GM23338 (cell line): ENCODE measurements at regions not wholly inside any gene's neighbourhood (a gene's known extent, or its start where the extent isn't known, plus 50 kb on each side); places are given as distances from the start of the nearest gene placed in this dataset.

Experiments
- ATAC-seq: fragments of 200-7000 bp; cut with Tn5 transposase; 3 replicates; pipeline ENCODE4 v1.9.1; 2020
- DNase-seq: peaks from one replicate; pipeline ENCODE4 v3.0.0-alpha.2; 2015; ENCODE audit warnings: low spot score
- H2AFZ ChIP-seq: fragments of 200-600 bp; sonication (generic); 2 replicates; pipeline ENCODE4 v1.8.0; 2016; ENCODE audit warnings: antibody characterized with exemption, mild to moderate bottlenecking, moderate library complexity
- H3F3A ChIP-seq: fragments of 200-600 bp; sonication (generic); replicated peaks from 2 replicates; pipeline ENCODE4 v1.8.0; 2017; ENCODE audit warnings: antibody characterized with exemption, mixed run types, low read depth
- H3K27ac ChIP-seq: fragments of 200-600 bp; sonication (generic); 2 replicates; pipeline ENCODE4 v1.6.1; 2016; ENCODE audit warnings: low read depth
- H3K27me3 ChIP-seq: fragments of 200-600 bp; sonication (generic); 2 replicates; pipeline ENCODE4 v1.8.0; 2016; ENCODE audit warnings: mild to moderate bottlenecking, mixed run types, moderate library complexity; ENCODE audit not compliant: insufficient read depth
- H3K36me3 ChIP-seq: fragments of 200-600 bp; sonication (generic); 2 replicates; pipeline ENCODE4 v1.8.0; 2016; ENCODE audit warnings: mild to moderate bottlenecking; ENCODE audit not compliant: insufficient read depth
- H3K4me1 ChIP-seq: fragments of 200-600 bp; sonication (generic); 2 replicates; pipeline ENCODE4 v1.8.0; 2016; ENCODE audit warnings: mild to moderate bottlenecking, moderate library complexity; ENCODE audit not compliant: insufficient read depth
- H3K4me2 ChIP-seq: fragments of 200-600 bp; sonication (generic); 2 replicates; pipeline ENCODE4 v1.7.1; 2017; ENCODE audit warnings: mixed run types
- H3K4me3 ChIP-seq: fragments of 200-600 bp; sonication (generic); 2 replicates; pipeline ENCODE4 v1.6.1; 2016; ENCODE audit warnings: mixed run types
- H3K79me2 ChIP-seq: fragments of 200-600 bp; sonication (generic); replicated peaks from 2 replicates; pipeline ENCODE4 v1.8.0; 2017; ENCODE audit warnings: mild to moderate bottlenecking; ENCODE audit not compliant: insufficient read depth
- H3K9me2 ChIP-seq: fragments of 200-600 bp; sonication (generic); 2 replicates; pipeline ENCODE4 v1.8.0; 2017; ENCODE audit not compliant: insufficient read depth
- H4K20me1 ChIP-seq: fragments of 200-600 bp; sonication (generic); replicated peaks from 2 replicates; pipeline ENCODE4 v1.8.0; 2017; ENCODE audit warnings: mild to moderate bottlenecking; ENCODE audit not compliant: insufficient read depth
- H3K27ac Mint-ChIP-seq: 2 replicates; pipeline ENCODE4 v1.8.0; 2020; ENCODE audit warnings: inconsistent platforms, mild to moderate bottlenecking, moderate library complexity, mixed read lengths
- H3K27me3 Mint-ChIP-seq: 3 replicates; pipeline ENCODE4 v1.8.0; 2022; ENCODE audit warnings: low read depth, mild to moderate bottlenecking, moderate library complexity, mixed read lengths, inconsistent platforms; ENCODE audit not compliant: insufficient read depth, poor library complexity
- H3K36me3 Mint-ChIP-seq: 3 replicates; pipeline ENCODE4 v1.8.0; 2021; ENCODE audit warnings: low read depth, mild to moderate bottlenecking, inconsistent platforms, moderate library complexity, mixed read lengths
- H3K4me1 Mint-ChIP-seq: 3 replicates; pipeline ENCODE4 v1.8.0; 2020; ENCODE audit warnings: mild to moderate bottlenecking, inconsistent platforms, mixed read lengths
- H3K4me3 Mint-ChIP-seq: 3 replicates; pipeline ENCODE4 v1.8.0; 2021; ENCODE audit warnings: moderate library complexity, mild to moderate bottlenecking, inconsistent platforms, mixed read lengths
- H3K9me3 Mint-ChIP-seq: 3 replicates; pipeline ENCODE4 v1.8.0; 2020; ENCODE audit warnings: moderate library complexity, mild to moderate bottlenecking, inconsistent platforms, mixed read lengths
- CREB1 ChIP-seq: fragments of 250-450 bp; sonication (Bioruptor Pico); IDR thresholded peaks from 2 replicates; pipeline ENCODE4 v1.5.0; 2020; ENCODE audit warnings: low read depth, mild to moderate bottlenecking, moderate library complexity
- EZH2 ChIP-seq: fragments of 200-600 bp; sonication (generic); IDR thresholded peaks from one replicate; pipeline ENCODE4 v1.8.0; 2017; ENCODE audit warnings: antibody characterized with exemption, mild to moderate bottlenecking, low read depth; ENCODE audit not compliant: unreplicated experiment
- EZH2phosphoT487 ChIP-seq: fragments of 200-600 bp; sonication (generic); IDR thresholded peaks from one replicate; pipeline ENCODE4 v1.8.1; 2018; ENCODE audit warnings: antibody characterized with exemption; ENCODE audit not compliant: unreplicated experiment
- NANOG ChIP-seq: IDR thresholded peaks from 2 replicates; pipeline ENCODE4 v1.6.1; 2016; ENCODE audit warnings: antibody characterized with exemption, borderline replicate concordance
- POLR2AphosphoS5 ChIP-seq: IDR thresholded peaks from 2 replicates; pipeline ENCODE4 v1.6.1; 2016; ENCODE audit warnings: antibody characterized with exemption, low read depth
- REST ChIP-seq: IDR thresholded peaks from one replicate; pipeline ENCODE4 v1.6.1; 2018; ENCODE audit warnings: antibody characterized with exemption; ENCODE audit not compliant: unreplicated experiment
- STAT1 ChIP-seq: IDR thresholded peaks from one replicate; pipeline ENCODE4 v1.6.1; 2016; ENCODE audit warnings: antibody characterized with exemption; ENCODE audit not compliant: unreplicated experiment
- ZNF114 ChIP-seq: fragments of 250-450 bp; sonication (Bioruptor Pico); IDR thresholded peaks from 2 replicates; pipeline ENCODE4 v1.5.0; 2020; ENCODE audit warnings: mild to moderate bottlenecking, moderate library complexity
- ZNF331 ChIP-seq: fragments of 250-450 bp; sonication (Bioruptor Pico); IDR thresholded peaks from 2 replicates; pipeline ENCODE4 v1.5.0; 2020; ENCODE audit warnings: low read depth, mild to moderate bottlenecking, moderate library complexity
- ZNF462 ChIP-seq: fragments of 250-450 bp; sonication (Bioruptor Pico); IDR thresholded peaks from 2 replicates; pipeline ENCODE4 v1.5.0; 2020; ENCODE audit warnings: mild to moderate bottlenecking, moderate library complexity
- TF ChIP-seq, protein P1 (sequence below): IDR thresholded peaks from 2 replicates; pipeline ENCODE4 v1.6.1; 2016; ENCODE audit warnings: antibody characterized with exemption

GRCh38 chr18:77339623-77340022 is 90.0 kb downstream of the GALR1 start:
- H2AFZ ChIP-seq, result no peak overlapping the region
- no peak; the same call in 1 of the 3 replicates for ATAC-seq
- peaks cover 15% of the 10 kb centered on the region for H3K4me1 ChIP-seq

DNA sequence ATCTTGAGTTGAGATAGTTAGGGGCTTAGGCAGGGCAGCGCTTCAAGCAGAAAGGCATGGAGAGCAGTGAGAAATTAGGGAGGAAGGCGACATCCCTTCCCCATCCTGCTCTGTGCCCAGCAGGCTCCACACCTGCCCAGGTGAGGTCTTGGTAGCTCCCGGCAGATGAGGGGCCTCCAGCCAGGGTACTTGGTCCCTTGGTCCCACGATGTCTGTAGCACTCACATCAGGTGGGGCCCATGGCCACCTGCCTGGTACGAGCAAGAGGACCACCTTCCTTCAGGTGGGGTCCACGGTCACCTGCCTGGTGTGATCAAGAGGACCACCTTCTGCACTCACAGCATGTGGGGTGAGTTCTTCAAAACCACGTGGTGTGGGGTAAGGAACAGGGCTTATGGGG is 91.2 kb downstream of the GALR1 start:
- TF ChIP-seq, protein P1, sequence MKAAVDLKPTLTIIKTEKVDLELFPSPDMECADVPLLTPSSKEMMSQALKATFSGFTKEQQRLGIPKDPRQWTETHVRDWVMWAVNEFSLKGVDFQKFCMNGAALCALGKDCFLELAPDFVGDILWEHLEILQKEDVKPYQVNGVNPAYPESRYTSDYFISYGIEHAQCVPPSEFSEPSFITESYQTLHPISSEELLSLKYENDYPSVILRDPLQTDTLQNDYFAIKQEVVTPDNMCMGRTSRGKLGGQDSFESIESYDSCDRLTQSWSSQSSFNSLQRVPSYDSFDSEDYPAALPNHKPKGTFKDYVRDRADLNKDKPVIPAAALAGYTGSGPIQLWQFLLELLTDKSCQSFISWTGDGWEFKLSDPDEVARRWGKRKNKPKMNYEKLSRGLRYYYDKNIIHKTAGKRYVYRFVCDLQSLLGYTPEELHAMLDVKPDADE, result no peak
- no peak for TF ChIP-seq STAT1
- TF ChIP-seq NANOG, result no peak
- no peak for TF ChIP-seq REST
- TF ChIP-seq POLR2AphosphoS5, result no peak
- TF ChIP-seq ZNF462 (CRISPR knock-in tag), result no peak
- TF ChIP-seq CREB1 (CRISPR knock-in tag), result no peak
- TF ChIP-seq EZH2phosphoT487, result no peak
- no peak for TF ChIP-seq ZNF331 (CRISPR knock-in tag)
- H3K9me3 Mint-ChIP-seq, result peaks cover 5% of the 10 kb centered on the region; the same call in 2 of the 3 replicates
- H3K27me3 ChIP-seq, result no peaks in the 10 kb centered on the region

More at GRCh38 chr18:77339623-77340022, 90.0 kb downstream of the GALR1 start:
- no peak overlapping the region for H3K4me3 ChIP-seq
- no peak for TF ChIP-seq POLR2AphosphoS5
- TF ChIP-seq ZNF114 (CRISPR knock-in tag), result no peak
- TF ChIP-seq ZNF331 (CRISPR knock-in tag), result no peak
- TF ChIP-seq EZH2, result no peak
- no peak overlapping the region for H3K27ac Mint-ChIP-seq
- peaks cover 3% of the 10 kb centered on the region; the same call in 1 of the 3 replicates for H3K36me3 Mint-ChIP-seq
- no peak overlapping the region for H3K4me2 ChIP-seq
- no peak for DNase-seq
- H3K4me3 Mint-ChIP-seq, result no peak overlapping the region
- no peaks in the 10 kb centered on the region for H3F3A ChIP-seq
- peaks cover 11% of the 10 kb centered on the region; the same call in 2 of the 3 replicates for H3K9me3 Mint-ChIP-seq
- H3K9me2 ChIP-seq, result no peaks in the 10 kb centered on the region
- peaks cover 11% of the 10 kb centered on the region for H3K27me3 Mint-ChIP-seq
- H3K79me2 ChIP-seq, result no peaks in the 10 kb centered on the region
- H4K20me1 ChIP-seq, result no peaks in the 10 kb centered on the region
- H3K27ac ChIP-seq, result no peak overlapping the region
- no peaks in the 10 kb centered on the region for H3K36me3 ChIP-seq
- H3K4me1 Mint-ChIP-seq, result peaks cover 17% of the 10 kb centered on the region
- no peaks in the 10 kb centered on the region for H3K27me3 ChIP-seq

More for the DNA sequence above, 91.2 kb downstream of the GALR1 start:
- H3K79me2 ChIP-seq, result no peaks in the 10 kb centered on the region
- no peak overlapping the region for H3K4me3 ChIP-seq
- no peak overlapping the region for H2AFZ ChIP-seq
- no peak overlapping the region for H3K27ac ChIP-seq
- H3K36me3 Mint-ChIP-seq, result peaks cover 3% of the 10 kb centered on the region; the same call in 1 of the 3 replicates
- ATAC-seq (no peak), DNase-seq (no peak)
- no peak overlapping the region for H3K4me2 ChIP-seq
- H3K9me2 ChIP-seq, result no peaks in the 10 kb centered on the region
- H3F3A ChIP-seq, result no peaks in the 10 kb centered on the region
- peaks cover 18% of the 10 kb centered on the region for H3K4me1 Mint-ChIP-seq
- H3K4me1 ChIP-seq, result peaks cover 15% of the 10 kb centered on the region
- H3K27ac Mint-ChIP-seq, result no peak overlapping the region
- no peak overlapping the region for H3K4me3 Mint-ChIP-seq
- H4K20me1 ChIP-seq, result no peaks in the 10 kb centered on the region
- peaks cover 4% of the 10 kb centered on the region for H3K27me3 Mint-ChIP-seq
- H3K36me3 ChIP-seq, result no peaks in the 10 kb centered on the region
